ENCODE measurements at regions not wholly inside any gene's neighbourhood (a gene's known extent, or its start where the extent isn't known, plus 50 kb on each side); places are given as distances from the start of the nearest gene placed in this dataset.

DNA sequence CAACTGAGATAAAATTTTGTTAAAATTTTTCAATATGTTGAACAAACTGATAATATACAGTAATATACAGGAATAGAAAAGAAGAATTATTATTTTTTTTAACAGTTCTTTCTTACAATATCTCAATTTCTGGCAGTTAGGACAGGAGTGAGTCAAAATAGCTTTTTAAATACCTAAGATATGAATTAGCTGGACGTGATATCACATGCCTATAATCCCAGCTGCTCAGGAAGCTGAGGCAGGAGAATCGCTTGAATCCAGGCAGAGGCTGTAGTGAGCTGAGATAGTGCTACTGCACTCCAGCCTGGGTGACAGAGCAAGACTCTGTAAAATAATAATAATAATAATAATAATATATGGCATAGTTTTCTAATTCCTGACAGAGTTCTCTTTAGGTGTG lies 1039.3 kb downstream of the STPG2 start:
- TF ChIP-seq, protein P1, sequence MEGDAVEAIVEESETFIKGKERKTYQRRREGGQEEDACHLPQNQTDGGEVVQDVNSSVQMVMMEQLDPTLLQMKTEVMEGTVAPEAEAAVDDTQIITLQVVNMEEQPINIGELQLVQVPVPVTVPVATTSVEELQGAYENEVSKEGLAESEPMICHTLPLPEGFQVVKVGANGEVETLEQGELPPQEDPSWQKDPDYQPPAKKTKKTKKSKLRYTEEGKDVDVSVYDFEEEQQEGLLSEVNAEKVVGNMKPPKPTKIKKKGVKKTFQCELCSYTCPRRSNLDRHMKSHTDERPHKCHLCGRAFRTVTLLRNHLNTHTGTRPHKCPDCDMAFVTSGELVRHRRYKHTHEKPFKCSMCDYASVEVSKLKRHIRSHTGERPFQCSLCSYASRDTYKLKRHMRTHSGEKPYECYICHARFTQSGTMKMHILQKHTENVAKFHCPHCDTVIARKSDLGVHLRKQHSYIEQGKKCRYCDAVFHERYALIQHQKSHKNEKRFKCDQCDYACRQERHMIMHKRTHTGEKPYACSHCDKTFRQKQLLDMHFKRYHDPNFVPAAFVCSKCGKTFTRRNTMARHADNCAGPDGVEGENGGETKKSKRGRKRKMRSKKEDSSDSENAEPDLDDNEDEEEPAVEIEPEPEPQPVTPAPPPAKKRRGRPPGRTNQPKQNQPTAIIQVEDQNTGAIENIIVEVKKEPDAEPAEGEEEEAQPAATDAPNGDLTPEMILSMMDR (IDR thresholded peaks at IDR 0.05) = no peak
- no peak for TF ChIP-seq POLR2AphosphoS5 (IDR thresholded peaks at IDR 0.05)

Measured in transverse colon (tissue), 4 donors.